Esophagus squamous epithelium (tissue), 5 donors: ENCODE measurements at regions not wholly inside any gene's neighbourhood (a gene's known extent, or its start where the extent isn't known, plus 50 kb on each side); places are given as distances from the start of the nearest gene placed in this dataset.
"Not testable (repeated sequence)": the region's sequence is repeated elsewhere in the genome, so short reads cannot be mapped to it uniquely, and the experiment has no call there.

Experiments used
- DNase-seq: peaks from one replicate; lab custom pipeline; 2025; lab: John Stamatoyannopoulos, UW
- H3K27ac ChIP-seq, 4 donors: fragments of 200-600 bp; sonication (generic); one replicate each; pipeline ENCODE4 v1.5.1; 2016 to 2019; ENCODE audit warnings: mild to moderate bottlenecking in 1 of 4
- H3K27me3 ChIP-seq, 4 donors: fragments of 200-600 bp; sonication (generic); 1 replicate in 3 of 4; 2 replicates in 1 of 4; pipeline versions ENCODE4 v1.5.1 to v1.6.0; 2017 to 2021; ENCODE audit warnings: antibody characterized with exemption in 1 of 4
- H3K36me3 ChIP-seq, 3 donors: fragments of 200-600 bp; sonication (generic); one replicate each; pipeline ENCODE4 v1.5.1; 2016 to 2019
- H3K4me1 ChIP-seq, 3 donors: fragments of 200-600 bp; sonication (generic); one replicate each; pipeline ENCODE4 v1.5.1; 2017 to 2019
- H3K4me3 ChIP-seq, 4 donors: fragments of 200-600 bp; sonication (generic); 1 replicate in 3 of 4; 2 replicates in 1 of 4; pipeline ENCODE4 v1.5.1; 2016 to 2019; ENCODE audit warnings: mild to moderate bottlenecking in 2 of 4, moderate library complexity in 1 of 4
- H3K9me3 ChIP-seq, 3 donors: fragments of 200-600 bp; sonication (generic); one replicate each; pipeline ENCODE4 v1.5.1; 2016 to 2019
- CTCF ChIP-seq, 6 experiments: fragments of 450-650 bp in 4 of 6; fragments of 200-600 bp in 2 of 6; sonication (generic) in 2 of 6; IDR thresholded peaks; one replicate each; pipeline ENCODE4 v1.5.1; 2016 to 2019; ENCODE audit warnings: antibody characterized with exemption in 6 of 6, mild to moderate bottlenecking in 4 of 6, moderate library complexity in 4 of 6
- POLR2A ChIP-seq, 4 donors: fragments of 450-650 bp; IDR thresholded peaks; one replicate each; pipeline ENCODE4 v1.6.1; 2017; ENCODE audit warnings: antibody characterized with exemption in 4 of 4, mild to moderate bottlenecking in 4 of 4, moderate library complexity in 3 of 4
- whole genome bisulfite sequencing, 2 donors: methylation state at CpG; one replicate each; pipeline ENCODE4 v1.1.5; 2018; 5-methylcytosine and 5-hydroxymethylcytosine counted together
- intact Hi-C: fragments of 100-400 bp; cut with DNase I; formaldehyde crosslinking; loops from one replicate; pipeline ENCODE4 v1.15.0; 2022
- donor health status: DM: yes; HTN: yes; CAD: no.

- H3K27me3 ChIP-seq, result no peaks in the 10 kb centered on the region
- WGBS, 2 donors, result 30 to 55% methylated on average over 2 of the region's 2 CpGs
- H3K9me3 ChIP-seq, result peaks cover 0 to 11% (median 0%) of the 10 kb centered on the region in 3 donors
- no peaks in the 10 kb centered on the region for H3K4me1 ChIP-seq
- H3K27ac ChIP-seq, result no peak overlapping the region
- H3K36me3 ChIP-seq, result no peaks in the 10 kb centered on the region
- DNase-seq, result no peak
- no peak for TF ChIP-seq POLR2A (IDR thresholded peaks at IDR 0.05)
- no peak for TF ChIP-seq CTCF (IDR thresholded peaks at IDR 0.05)
- intact Hi-C loops, result no loop called here
- no peak overlapping the region for H3K4me3 ChIP-seq
Measured at GRCh38 chr1:194004146-194004545, 817.7 kb upstream of the B3GALT2 start.

GRCh38 chr1:194001726-194002350 lies 815.4 kb upstream of the B3GALT2 start:
- peaks cover 0 to 11% (median 0%) of the 10 kb centered on the region in 3 donors for H3K9me3 ChIP-seq
- H3K36me3 ChIP-seq, H3K27me3 ChIP-seq, H3K27ac ChIP-seq, intact Hi-C loops, H3K4me3 ChIP-seq, DNase-seq, H3K4me1 ChIP-seq: not testable (repeated sequence)
- 93 to 100% methylated on average over 2 to 5 of the region's 33 CpGs for WGBS, 2 donors

GRCh38 chr1:193988885-193989284 lies 802.5 kb upstream of the B3GALT2 start:
- Histone ChIP-seq H3K27ac (no peak overlapping the region), H3K4me1 (no peaks in the 10 kb centered on the region), H3K4me3 (no peak overlapping the region), H3K27me3 (no peaks in the 10 kb centered on the region), H3K36me3 (no peaks in the 10 kb centered on the region), H3K9me3 (peaks cover 0 to 19% (median 10%) of the 10 kb centered on the region in 3 donors)
- TF ChIP-seq POLR2A (IDR thresholded peaks at IDR 0.05) (no peak), CTCF (IDR thresholded peaks at IDR 0.05) (no peak)
- intact Hi-C loops, result no loop called here
- no peak for DNase-seq
- 69 to 81% methylated on average over 2 of the region's 2 CpGs for WGBS, 2 donors

- Histone ChIP-seq H3K27ac (no peak overlapping the region), H3K27me3 (no peaks in the 10 kb centered on the region), H3K4me1 (no peaks in the 10 kb centered on the region), H3K9me3 (no peaks in the 10 kb centered on the region), H3K36me3 (no peaks in the 10 kb centered on the region), H3K4me3 (no peak overlapping the region)
- TF ChIP-seq CTCF (IDR thresholded peaks at IDR 0.05) (no peak), POLR2A (IDR thresholded peaks at IDR 0.05) (no peak)
- 71 to 72% methylated on average over 4 of the region's 4 CpGs for WGBS, 2 donors
- intact Hi-C loops, result no loop called here
- DNase-seq, result no peak
Measured at GRCh38 chr1:193979219-193979618, 792.8 kb upstream of the B3GALT2 start.

- Histone ChIP-seq H3K4me1 (no peaks in the 10 kb centered on the region), H3K27ac (no peak overlapping the region), H3K36me3 (no peaks in the 10 kb centered on the region), H3K4me3 (no peak overlapping the region), H3K9me3 (no peaks in the 10 kb centered on the region), H3K27me3 (no peaks in the 10 kb centered on the region)
- no peak for TF ChIP-seq CTCF (IDR thresholded peaks at IDR 0.05)
- no peak for TF ChIP-seq POLR2A (IDR thresholded peaks at IDR 0.05)
- WGBS, 2 donors, result 52 to 62% methylated on average over 3 of the region's 3 CpGs
- intact Hi-C loops, result no loop called here
- no peak for DNase-seq
Measured at GRCh38 chr1:193974286-193974798, 787.9 kb upstream of the B3GALT2 start.
